HUES48 (cell line): ENCODE measurements at regions not wholly inside any gene's neighbourhood (a gene's known extent, or its start where the extent isn't known, plus 50 kb on each side); places are given as distances from the start of the nearest gene placed in this dataset.

Experiments
- H3K27ac ChIP-seq: one replicate; pipeline ENCODE4 v1.7.0; 2013; ENCODE audit warnings: low read depth, low read length, inconsistent platforms
- H3K27me3 ChIP-seq: 2 replicates; pipeline ENCODE4 v1.6.1; 2013; ENCODE audit warnings: mild to moderate bottlenecking, low read length; ENCODE audit not compliant: control insufficient read depth, insufficient read depth
- H3K36me3 ChIP-seq: 2 replicates; pipeline ENCODE4 v1.6.1; 2013; ENCODE audit warnings: low read length; ENCODE audit not compliant: control insufficient read depth, insufficient read depth
- H3K4me1 ChIP-seq: 2 replicates; pipeline ENCODE4 v1.6.1; 2013; ENCODE audit warnings: mild to moderate bottlenecking, low read length; ENCODE audit not compliant: control insufficient read depth, insufficient read depth
- H3K4me3 ChIP-seq: 2 replicates; pipeline ENCODE4 v1.5.1; 2013; ENCODE audit warnings: mild to moderate bottlenecking, low read depth, low read length
- H3K9ac ChIP-seq: 2 replicates; pipeline ENCODE4 v1.6.1; 2013; ENCODE audit warnings: mild to moderate bottlenecking, low read depth, low read length, moderate library complexity
- H3K9me3 ChIP-seq: 2 replicates; pipeline ENCODE4 v1.6.1; 2013; ENCODE audit warnings: low read length; ENCODE audit not compliant: control insufficient read depth, insufficient read depth

- H3K36me3 ChIP-seq: no peaks in the 10 kb centered on the region
- no peaks in the 10 kb centered on the region for H3K9me3 ChIP-seq
- no peaks in the 10 kb centered on the region for H3K4me1 ChIP-seq
- no peaks in the 10 kb centered on the region for H3K27me3 ChIP-seq
- H3K27ac ChIP-seq: no peak overlapping the region
- H3K9ac ChIP-seq: no peak overlapping the region
- no peak overlapping the region for H3K4me3 ChIP-seq
Observed at GRCh38 chr2:16130541-16130880, 190.2 kb downstream of the MYCN start.

- H3K9me3 ChIP-seq: no peaks in the 10 kb centered on the region
- no peaks in the 10 kb centered on the region for H3K4me1 ChIP-seq
Observed at GRCh38 chr2:16129716-16130540, 189.6 kb downstream of the MYCN start.

GRCh38 chr2:16128746-16129610 is 188.6 kb downstream of the MYCN start:
- no peaks in the 10 kb centered on the region for H3K36me3 ChIP-seq
- H3K4me1 ChIP-seq: no peaks in the 10 kb centered on the region
- H3K4me3 ChIP-seq: no peak overlapping the region
- no peaks in the 10 kb centered on the region for H3K27me3 ChIP-seq
- no peak overlapping the region for H3K27ac ChIP-seq
- no peak overlapping the region for H3K9ac ChIP-seq
- no peaks in the 10 kb centered on the region for H3K9me3 ChIP-seq

More at GRCh38 chr2:16129716-16130540, 189.6 kb downstream of the MYCN start:
- Histone ChIP-seq H3K4me3 (no peak overlapping the region), H3K36me3 (no peaks in the 10 kb centered on the region), H3K27ac (no peak overlapping the region), H3K9ac (no peak overlapping the region), H3K27me3 (no peaks in the 10 kb centered on the region)

GRCh38 chr2:16127958-16128357 is 187.6 kb downstream of the MYCN start:
- H3K9me3 ChIP-seq: no peaks in the 10 kb centered on the region
- H3K4me1 ChIP-seq: no peaks in the 10 kb centered on the region
- H3K9ac ChIP-seq: no peak overlapping the region
- H3K27me3 ChIP-seq: no peaks in the 10 kb centered on the region
- no peak overlapping the region for H3K4me3 ChIP-seq
- H3K27ac ChIP-seq: no peak overlapping the region
- no peaks in the 10 kb centered on the region for H3K36me3 ChIP-seq

- H3K4me1 ChIP-seq: no peaks in the 10 kb centered on the region
- H3K4me3 ChIP-seq: no peak overlapping the region
- H3K27me3 ChIP-seq: no peaks in the 10 kb centered on the region
- no peak overlapping the region for H3K27ac ChIP-seq
- no peaks in the 10 kb centered on the region for H3K9me3 ChIP-seq
- no peak overlapping the region for H3K9ac ChIP-seq
- no peaks in the 10 kb centered on the region for H3K36me3 ChIP-seq
Observed at GRCh38 chr2:16127276-16127940, 187.1 kb downstream of the MYCN start.

GRCh38 chr2:16126517-16127275 is 186.3 kb downstream of the MYCN start:
- Histone ChIP-seq H3K36me3 (no peaks in the 10 kb centered on the region), H3K4me3 (no peak overlapping the region), H3K9ac (no peak overlapping the region), H3K27me3 (no peaks in the 10 kb centered on the region), H3K9me3 (no peaks in the 10 kb centered on the region), H3K27ac (no peak overlapping the region), H3K4me1 (no peaks in the 10 kb centered on the region)

- H3K4me3 ChIP-seq: no peak overlapping the region
Observed at GRCh38 chr2:16125614-16126516, 185.5 kb downstream of the MYCN start.

GRCh38 chr2:16124881-16125613 is 184.7 kb downstream of the MYCN start:
- Histone ChIP-seq H3K9ac (no peak overlapping the region), H3K4me3 (no peak overlapping the region), H3K36me3 (no peaks in the 10 kb centered on the region), H3K27me3 (no peaks in the 10 kb centered on the region), H3K9me3 (no peaks in the 10 kb centered on the region), H3K4me1 (no peaks in the 10 kb centered on the region), H3K27ac (no peak overlapping the region)

More at GRCh38 chr2:16125614-16126516, 185.5 kb downstream of the MYCN start:
- Histone ChIP-seq H3K4me1 (no peaks in the 10 kb centered on the region), H3K27me3 (no peaks in the 10 kb centered on the region), H3K9ac (no peak overlapping the region), H3K9me3 (no peaks in the 10 kb centered on the region), H3K36me3 (no peaks in the 10 kb centered on the region), H3K27ac (no peak overlapping the region)

GRCh38 chr2:16123856-16124780 is 183.8 kb downstream of the MYCN start:
- Histone ChIP-seq H3K9me3 (no peaks in the 10 kb centered on the region), H3K36me3 (no peaks in the 10 kb centered on the region), H3K27ac (no peak overlapping the region), H3K4me3 (no peak overlapping the region), H3K9ac (no peak overlapping the region), H3K27me3 (no peaks in the 10 kb centered on the region), H3K4me1 (no peaks in the 10 kb centered on the region)
